HG02943 (cell line): ENCODE measurements at regions not wholly inside any gene's neighbourhood (a gene's known extent, or its start where the extent isn't known, plus 50 kb on each side); places are given as distances from the start of the nearest gene placed in this dataset.

Experiments
- ATAC-seq: cut with Tn5 transposase; IDR thresholded peaks from one replicate; pipeline ENCODE4 v1.9.1; 2021; ENCODE audit warnings: mild to moderate bottlenecking, low read depth, moderate library complexity; ENCODE audit not compliant: unreplicated experiment

DNA sequence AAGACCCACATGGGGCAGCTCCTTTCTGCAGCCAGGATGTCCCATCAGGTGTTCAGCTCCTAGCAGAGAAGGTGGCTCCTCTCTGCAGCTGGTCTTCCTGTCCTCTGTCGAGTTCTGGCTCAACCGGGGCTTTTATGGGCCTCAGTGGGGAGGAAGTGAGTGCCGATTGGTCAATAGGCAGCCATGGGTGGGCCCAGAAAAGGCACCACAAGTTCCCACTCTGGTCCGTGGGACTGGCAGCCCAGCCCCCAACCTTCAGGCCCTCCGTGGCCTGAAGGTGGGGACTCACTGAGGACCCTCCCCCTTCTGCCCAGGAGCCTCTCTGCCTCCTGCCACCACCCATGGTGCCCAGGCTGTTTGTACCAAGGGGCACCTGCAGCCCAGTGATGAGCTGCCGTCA, 161.7 kb upstream of the DUSP10 start:
- ATAC-seq: no peak

DNA sequence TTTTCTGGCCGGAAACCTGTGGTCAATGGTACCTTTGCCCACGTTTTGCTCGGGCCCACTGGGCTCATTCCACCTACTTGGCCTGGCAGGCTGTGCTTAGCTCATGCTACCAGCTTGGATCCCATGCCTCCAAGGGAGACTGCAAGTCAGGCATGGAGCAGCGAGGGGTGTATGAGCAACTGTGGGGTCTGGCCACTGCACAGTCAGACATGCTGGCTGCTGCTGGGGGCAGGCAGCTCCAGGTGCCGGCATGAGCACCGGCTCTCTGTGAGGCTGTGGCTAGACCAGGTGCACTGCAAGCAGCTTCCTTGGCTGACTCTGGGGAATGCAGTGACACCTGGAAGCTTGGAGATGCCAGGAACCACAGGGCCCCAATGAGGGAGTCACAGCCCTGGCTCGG, 161.1 kb upstream of the DUSP10 start:
- no peak for ATAC-seq

DNA sequence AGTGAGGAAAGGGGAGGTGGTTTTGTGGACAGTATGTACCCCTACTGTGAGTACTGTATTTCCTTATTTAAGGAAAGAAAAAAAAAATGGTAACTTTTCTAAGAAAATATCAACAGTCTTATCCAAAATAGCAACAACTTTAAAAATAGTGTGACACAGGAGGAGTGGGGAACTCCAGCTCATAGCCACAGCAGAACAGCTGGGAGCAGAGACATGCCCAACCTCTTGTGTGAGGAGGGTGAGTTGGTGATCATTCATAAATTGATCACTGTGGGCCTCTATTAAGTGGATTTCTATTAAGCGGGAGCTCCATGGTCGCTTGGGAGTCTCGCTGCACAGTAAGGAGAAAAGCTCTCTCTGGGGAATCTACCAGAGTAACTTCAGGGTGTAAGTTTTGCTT, 158.8 kb upstream of the DUSP10 start:
- no peak for ATAC-seq

DNA sequence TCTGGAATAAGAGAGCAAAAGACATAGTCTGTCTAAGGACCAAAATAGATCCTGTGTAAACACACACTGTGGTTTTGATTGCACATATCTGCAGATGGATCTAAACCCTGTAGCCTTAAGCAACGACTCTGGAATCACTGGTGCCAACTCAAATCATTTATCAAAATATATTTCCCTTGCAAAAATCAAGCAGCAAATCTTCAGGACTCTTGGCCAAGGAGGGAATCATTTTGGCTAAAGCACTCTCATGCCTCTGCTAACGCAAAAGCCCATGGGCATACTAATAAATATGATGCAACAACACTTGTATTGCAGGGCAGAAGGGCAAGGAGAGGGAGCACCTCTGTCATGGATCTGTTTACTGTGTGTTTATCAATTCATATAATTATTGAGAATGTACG, 155.4 kb upstream of the DUSP10 start:
- ATAC-seq: no peak

DNA sequence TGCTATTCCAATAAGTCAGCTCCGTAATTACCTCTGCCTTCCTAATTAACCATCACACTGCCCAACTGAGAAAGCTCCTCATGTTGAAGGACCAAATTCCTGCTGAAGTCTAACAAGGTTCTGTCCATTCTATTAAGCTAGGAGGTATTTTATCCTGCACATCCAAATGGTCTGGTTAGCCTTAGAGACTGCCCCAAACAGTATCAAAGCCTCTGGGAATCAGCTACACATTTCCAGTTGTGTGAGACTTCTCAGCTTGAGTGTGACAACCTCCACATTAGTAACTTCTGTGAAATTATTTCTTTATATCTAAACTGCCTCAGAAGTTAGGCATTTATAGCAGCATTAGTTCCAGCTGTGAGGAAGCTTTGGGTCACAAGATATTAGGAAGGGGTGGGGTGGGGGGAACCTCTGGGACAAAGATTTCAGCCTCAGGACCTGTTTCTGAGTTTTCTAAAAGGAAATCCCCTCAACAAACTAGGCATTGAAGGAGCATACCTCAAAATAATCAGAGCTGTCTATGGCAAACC, 150.5 kb upstream of the DUSP10 start:
- no peak for ATAC-seq

DNA sequence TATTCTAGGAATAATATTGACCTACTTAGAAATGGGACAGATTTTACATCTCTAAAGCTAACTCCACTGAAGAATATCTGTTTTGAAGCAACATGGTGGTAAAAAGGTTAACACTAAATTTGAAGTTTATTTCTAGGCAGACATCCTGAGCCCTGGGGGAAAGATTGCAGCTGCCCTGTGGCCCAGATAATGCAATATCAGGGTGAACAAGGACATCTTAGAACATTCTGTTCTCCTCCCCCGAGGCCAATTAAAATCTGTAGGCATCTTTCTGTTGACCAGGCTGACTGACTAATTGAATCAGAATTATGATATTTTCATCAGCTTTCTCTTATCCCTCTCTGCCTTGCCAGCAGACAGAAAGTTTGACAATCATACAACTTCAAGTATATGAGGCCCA, 149.8 kb upstream of the DUSP10 start:
- no peak for ATAC-seq

DNA sequence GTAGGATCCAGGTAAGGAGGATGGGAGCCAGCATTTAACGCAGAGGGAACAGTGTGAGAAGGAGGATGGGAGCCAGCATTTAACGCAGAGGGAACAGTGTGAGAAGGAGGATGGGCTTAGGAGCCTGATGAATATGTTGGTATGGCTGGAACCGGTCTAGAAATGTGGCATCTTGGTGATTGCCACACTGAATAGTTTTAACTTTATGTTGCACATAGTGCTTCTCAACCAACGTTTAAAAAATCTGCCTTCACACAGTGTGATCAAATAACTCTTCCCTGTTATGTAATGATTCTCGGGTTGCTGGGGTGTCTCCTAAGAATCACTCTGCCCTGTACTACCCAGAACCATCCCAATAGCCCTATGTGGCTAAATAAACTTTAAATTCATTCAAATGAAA, 146.9 kb upstream of the DUSP10 start:
- no peak for ATAC-seq

DNA sequence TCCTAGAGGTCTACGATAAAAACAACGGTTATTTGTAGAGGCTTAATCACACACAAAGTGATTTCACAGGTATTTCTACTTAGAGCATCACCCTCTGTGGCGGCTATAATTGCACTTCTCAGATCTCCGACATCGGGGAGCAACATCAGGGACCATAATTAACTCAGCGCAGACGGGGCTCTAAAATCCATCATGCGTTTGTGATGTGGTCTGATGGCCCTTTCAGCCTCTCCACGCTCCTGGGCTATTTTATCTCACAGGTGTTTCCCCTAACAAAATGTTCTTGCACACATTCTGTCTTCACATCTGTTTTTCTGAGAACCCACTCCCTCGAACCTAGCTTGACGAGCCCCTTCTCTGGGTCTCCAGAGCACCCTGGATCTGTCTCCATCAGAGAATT, 146.3 kb upstream of the DUSP10 start:
- ATAC-seq: no peak

DNA sequence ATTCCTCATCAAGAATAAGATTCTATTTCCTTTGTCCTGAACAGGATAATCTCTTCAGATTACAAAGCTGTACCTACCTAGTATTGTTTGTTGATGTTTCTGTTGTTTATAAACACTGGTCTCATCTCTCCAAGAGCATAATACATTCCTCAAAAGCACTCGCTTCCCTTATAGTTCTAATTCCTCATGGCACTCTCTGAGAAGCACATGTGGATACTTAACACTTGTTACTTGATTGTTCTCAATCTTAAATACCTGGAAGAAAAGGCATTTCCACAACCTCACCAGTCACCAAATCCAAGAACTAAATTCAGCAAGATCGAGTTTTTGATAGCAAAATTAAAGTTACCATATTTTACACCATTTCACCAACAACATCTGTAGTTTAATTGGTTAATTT, 145.9 kb upstream of the DUSP10 start:
- no peak for ATAC-seq

DNA sequence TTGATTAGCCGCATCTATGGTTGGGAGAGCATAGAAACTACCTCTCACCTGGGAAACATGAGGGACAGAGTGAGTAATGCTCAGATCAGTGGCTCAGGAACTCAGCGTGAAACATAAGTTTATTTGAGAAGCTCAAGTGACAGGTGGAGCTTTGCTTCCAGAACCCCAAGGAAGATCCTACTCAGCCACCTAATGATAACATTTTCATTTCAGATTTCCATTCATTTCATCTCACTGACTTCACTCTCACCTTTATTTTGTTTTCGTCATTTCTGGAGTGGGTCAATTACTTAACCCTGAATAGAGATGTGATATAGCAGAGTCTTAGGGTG, 145.5 kb upstream of the DUSP10 start:
- no peak for ATAC-seq

DNA sequence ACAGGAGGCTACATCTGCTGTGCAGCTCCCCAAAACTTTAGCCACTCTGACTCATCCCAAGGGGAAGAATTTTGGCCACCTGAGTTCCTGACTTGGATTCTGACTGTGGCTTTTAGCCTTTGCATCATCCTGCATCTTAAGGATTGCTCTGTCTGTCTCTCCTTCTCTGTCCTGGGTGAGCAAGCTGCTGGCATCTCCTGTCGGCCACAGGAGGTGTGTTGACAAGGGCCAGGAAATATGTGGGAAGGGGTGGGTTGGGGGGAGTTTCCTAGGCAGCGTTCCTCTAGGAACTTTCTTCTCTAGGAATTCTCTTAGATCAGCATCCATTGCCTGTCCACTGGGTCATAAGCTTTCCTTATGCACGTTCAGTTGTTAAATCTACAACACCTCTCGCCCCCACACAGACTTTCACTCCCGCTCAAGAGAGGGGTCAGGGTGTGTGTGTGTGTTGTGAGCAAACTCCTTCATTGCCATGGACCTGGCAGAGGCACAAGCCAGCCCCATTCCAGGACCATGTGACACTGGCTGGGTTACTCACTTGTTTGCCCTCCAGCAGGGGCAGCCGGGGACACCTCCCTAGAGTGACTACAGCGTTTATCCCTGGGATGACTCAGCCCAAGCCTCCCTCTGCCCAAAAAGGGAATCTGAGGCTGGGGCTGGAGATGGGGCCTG, 145.0 kb upstream of the DUSP10 start:
- ATAC-seq: no peak

DNA sequence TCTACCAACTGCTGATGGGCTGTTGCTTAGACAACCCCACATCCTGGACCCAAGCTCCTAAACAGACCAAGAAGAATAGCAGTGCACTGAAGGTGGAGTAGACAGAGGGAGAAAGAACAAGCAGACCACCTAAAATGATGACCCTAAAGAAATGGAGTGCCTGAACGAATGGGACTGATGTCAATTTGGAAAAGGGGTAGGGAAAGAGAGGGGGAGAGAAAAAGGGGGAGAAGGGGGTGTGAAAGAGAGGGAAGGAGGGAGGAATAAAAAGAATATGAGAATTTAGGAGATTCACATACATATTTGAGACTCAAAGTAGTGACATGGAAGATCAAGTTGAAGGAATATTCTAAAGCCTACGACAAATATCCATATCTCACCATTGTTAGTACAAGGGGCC, 144.4 kb upstream of the DUSP10 start:
- ATAC-seq: no peak

DNA sequence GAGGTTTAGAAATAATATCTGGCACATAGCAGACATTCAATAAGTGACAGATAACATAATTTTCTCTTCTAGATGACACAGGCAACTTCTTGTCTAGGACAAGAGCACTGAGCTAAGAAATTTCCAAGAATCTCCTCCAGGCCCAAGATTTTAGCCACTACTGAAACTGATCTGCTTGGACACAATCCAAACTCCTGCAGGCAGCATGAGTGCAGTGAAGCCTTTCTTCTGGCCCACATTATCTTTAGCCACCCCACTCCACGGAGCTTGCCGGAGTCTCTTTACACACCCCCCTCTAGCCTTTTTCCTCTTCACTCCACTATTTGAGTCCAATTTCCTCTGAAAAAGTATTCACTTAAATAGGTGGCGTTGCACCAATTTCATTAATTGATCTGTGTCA, 142.9 kb upstream of the DUSP10 start:
- no peak for ATAC-seq

DNA sequence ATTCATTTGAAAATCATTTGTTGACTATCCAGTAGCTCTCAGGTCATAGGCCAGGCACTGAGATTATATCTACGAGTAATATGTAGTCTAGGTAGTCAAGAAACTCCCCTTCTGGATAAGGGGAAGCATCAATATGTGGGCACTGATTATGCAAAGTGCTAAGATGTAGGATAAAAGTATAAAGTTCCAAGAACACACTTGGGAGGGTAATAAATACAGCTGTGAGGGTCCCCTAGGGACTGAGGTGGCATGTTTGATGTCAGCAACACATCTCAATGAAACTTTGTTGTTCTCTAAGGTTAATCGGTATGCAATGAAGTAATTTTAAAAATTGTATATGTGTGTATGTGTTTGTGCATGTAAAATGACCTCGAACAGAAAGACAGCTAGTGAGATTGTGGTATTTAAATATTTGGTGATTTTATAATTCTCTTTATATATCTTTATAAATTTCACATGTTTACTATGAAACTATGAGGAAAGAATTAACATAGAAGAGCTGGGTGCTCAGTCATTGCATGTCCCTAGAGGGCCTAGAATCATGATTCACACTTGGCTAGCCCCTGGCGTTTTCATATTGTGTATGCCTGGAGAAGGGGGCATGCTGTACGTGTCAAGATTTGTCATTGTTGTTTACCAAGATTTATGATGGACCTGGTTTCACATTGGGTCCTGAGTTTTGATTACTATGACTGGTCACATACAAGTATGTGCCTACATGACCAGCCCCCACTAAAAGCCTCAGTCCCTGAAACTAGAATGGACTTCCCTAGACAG, 140.1 kb upstream of the DUSP10 start:
- no peak for ATAC-seq

DNA sequence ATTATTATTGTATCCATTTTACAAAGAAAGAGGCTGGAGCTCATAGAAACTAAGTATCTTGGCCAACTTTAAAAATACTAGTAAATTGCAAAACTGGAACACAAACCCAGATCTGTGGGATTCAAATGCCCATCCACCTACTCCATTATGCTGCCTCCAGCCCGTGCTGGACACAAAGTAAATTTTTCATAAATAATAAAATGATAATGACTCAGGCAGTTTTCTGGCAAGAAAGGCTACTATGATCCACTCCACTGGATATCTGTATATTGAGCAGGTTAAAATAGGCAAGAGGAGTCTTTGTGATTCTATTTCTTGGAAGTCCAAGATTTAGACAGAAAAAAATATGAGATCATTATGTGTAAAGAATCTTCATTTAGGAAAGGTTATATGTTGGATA, 138.3 kb upstream of the DUSP10 start:
- ATAC-seq: no peak

DNA sequence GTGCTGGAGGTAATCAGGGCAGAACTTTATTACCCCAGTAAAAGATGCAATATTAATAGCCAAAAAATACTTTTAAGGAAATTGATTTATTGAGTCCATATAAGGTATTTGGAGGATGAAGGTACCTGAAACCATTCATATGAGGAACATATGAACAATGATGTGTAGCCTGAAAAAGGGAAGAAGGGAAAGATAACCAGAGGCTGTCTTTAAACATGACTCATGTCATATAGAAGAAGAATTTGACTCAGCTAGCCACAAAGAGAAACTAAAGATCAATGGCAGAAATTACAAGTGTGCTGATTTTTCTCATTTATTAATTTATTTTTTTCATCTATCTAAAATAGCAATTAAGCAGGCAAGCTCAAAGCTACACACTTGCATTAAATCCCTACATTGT, 136.2 kb upstream of the DUSP10 start:
- ATAC-seq: peak; percentile 42

DNA sequence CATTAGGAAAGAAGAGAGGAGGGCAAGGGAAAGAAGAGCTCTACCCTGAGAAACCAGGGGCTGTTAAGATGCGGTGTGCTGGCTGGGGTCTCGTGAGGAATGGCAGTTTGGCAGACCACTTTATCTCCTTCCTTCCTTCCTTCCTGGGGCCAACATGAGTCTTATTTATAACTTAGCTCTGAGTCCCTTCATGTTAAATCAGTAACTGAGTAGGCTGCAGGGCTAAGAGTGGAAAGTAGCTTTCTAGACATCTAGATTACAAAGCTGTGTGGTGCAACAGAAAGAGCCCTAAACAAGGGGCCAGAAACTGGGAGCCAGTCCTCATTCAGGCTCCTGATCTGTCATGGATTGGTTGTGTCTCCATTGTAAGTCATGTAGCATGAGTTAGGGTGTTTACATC, 135.4 kb upstream of the DUSP10 start:
- no peak for ATAC-seq

DNA sequence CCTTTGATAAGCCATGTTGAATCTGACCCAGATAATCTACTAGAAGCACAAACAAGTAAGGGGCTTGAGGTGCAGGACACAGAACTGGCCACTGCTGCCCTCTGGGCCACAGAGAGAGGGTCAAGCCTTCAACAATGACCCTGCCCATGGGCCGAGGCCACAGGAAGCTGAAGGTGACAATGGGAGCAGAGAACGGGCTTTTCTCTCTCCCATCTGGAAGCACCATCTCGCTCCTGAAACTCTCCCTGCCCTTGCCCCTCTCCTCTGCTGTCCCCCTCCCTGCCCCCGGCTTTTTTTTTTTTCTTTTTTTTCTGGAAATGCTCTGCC, 133.1 kb upstream of the DUSP10 start:
- no peak for ATAC-seq

DNA sequence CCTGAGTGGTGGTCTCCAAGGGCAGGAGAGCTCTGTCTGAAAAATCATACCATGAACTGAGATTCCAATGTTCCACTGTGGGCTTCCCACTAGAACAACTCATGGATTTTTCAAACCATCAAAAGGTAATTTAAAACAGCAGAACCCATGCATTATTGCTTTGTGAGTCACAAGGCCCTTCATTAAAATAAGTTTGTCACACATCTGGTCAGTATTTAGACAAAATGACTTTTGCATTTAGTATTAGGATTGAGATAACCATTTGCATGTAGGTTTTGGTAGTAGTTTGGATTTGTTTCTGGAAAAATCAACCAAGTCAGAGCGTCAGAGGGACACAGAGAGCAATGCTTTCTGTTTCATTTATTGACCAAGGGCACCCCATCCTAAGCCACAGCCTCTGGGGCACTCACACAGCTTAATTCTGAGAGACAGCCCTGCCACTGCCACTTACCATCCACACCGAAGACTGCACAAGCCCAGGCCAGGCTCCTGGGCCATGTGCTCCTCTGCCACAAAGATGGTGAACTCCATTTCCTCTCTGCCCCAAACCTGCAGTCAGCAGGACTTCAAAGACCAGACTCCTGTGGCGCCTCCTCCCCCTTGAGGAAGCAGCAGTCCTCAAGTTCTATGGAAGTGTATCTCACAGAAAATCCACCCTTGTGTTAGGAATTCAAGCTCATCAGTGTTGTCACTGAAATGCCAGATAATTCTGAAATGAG, 132.6 kb upstream of the DUSP10 start:
- no peak for ATAC-seq

DNA sequence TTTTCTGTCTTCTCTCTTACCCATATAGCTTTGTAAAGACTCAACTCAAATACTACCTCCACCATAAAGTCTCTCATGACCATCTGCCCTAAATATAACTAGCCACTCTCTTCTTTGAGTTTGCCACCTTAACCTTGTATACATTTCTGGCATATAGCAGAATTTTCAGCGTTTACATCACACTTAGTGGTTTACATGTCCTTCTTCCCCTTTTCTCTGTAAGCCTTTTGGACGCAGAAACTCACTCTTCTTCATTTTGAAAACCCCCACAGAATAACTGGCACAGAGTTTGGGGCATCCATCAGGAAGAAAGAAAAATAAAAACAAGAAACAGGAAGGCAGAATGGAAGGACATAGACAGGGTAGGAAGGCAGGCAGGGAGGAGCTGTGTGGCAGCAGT, 131.8 kb upstream of the DUSP10 start:
- ATAC-seq: no peak

DNA sequence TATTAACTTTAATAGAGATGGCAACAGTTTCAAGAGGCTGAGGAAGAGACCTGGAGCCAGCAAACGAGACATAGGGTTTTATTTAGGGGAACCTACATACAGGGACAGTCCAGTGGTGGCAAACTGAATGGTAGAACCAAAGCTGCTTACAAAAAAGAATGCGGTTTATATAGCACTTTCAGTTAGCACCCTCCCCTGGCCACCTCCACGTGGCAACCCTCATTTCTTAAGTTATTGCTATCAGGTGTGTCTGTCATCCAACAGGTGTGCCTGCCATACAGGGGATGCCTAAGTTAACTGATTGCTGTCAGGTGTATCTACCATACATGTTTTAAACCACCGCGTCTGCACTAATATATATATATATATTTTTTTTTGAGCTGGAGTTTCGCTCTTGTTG, 129.2 kb upstream of the DUSP10 start:
- no peak for ATAC-seq

DNA sequence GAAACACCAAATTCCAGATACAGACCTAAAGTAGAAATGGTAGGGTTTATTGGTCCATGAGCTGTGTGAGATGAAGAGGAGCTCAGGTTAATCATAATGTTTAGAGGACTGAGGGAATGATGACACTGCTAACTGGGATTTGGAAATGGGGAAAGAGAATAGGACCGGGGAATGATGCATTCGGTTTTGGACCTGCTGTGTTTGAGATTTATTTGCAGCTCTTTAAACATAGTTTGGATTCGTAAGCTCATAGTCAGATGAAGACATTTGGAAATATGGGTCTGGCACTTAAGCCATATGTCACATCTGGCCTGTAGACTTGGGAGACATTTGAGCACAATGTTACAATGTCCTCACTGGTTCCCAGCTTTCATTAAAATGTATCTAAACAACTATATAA, 127.9 kb upstream of the DUSP10 start:
- ATAC-seq: no peak
